Muscle of leg (tissue), 3 donors: ENCODE measurements at regions not wholly inside any gene's neighbourhood (a gene's known extent, or its start where the extent isn't known, plus 50 kb on each side); places are given as distances from the start of the nearest gene placed in this dataset.

Experiments
- DNase-seq: peaks from one replicate; pipeline ENCODE4 v3.0.0; 2013
- H3K27ac ChIP-seq: one replicate; pipeline ENCODE4 v1.5.1; 2013; ENCODE audit warnings: mild to moderate bottlenecking, low read length, control low read depth
- H3K27me3 ChIP-seq: one replicate; pipeline ENCODE4 v1.6.1; 2013; ENCODE audit warnings: low read length; ENCODE audit not compliant: control insufficient read depth, insufficient read depth
- H3K36me3 ChIP-seq: one replicate; pipeline ENCODE4 v1.6.1; 2013; ENCODE audit warnings: low read length; ENCODE audit not compliant: control insufficient read depth, insufficient read depth
- H3K4me1 ChIP-seq: one replicate; pipeline ENCODE4 v1.6.1; 2013; ENCODE audit warnings: low read length; ENCODE audit not compliant: control insufficient read depth, insufficient read depth
- H3K4me3 ChIP-seq: one replicate; pipeline ENCODE4 v1.5.1; 2013; ENCODE audit warnings: low read length, control low read depth
- H3K9me3 ChIP-seq: replicated peaks from 2 replicates; pipeline ENCODE4 v1.6.1; 2013; ENCODE audit warnings: low read depth, low read length; ENCODE audit not compliant: control insufficient read depth
- WGBS: methylation state at CpG from one replicate; pipeline ENCODE4 v1.1.5; 2013; ENCODE audit warnings: missing lambda C conversion rate; ENCODE audit not compliant: insufficient coverage; 5-methylcytosine and 5-hydroxymethylcytosine counted together

DNA sequence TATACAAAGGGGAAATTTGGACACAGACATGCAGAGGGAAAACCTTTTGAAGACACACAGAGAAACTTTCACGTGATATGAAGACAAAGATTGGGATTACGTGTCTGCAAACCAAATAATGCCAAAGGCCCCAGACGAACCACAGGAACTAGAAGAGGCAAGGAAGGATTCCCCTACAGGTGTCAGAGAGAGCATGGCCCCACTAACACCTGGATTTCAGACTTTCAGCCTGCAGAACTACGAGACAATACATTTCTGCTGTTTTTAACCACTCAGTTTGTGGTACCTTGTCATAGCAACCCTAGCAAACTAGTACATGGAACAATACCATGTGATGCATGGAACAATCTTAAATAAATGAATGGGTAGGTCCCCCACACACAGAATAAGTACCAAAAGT is 341.0 kb downstream of the HDGFL1 start:
- no peak for DNase-seq
- no peaks in the 10 kb centered on the region for H3K27me3 ChIP-seq
- 86% methylated on average over 2 of the region's 4 CpGs for WGBS
- H3K9me3 ChIP-seq: no peaks in the 10 kb centered on the region
- no peak overlapping the region for H3K27ac ChIP-seq
- H3K36me3 ChIP-seq: no peaks in the 10 kb centered on the region
- H3K4me3 ChIP-seq: no peak overlapping the region
- H3K4me1 ChIP-seq: no peaks in the 10 kb centered on the region

DNA sequence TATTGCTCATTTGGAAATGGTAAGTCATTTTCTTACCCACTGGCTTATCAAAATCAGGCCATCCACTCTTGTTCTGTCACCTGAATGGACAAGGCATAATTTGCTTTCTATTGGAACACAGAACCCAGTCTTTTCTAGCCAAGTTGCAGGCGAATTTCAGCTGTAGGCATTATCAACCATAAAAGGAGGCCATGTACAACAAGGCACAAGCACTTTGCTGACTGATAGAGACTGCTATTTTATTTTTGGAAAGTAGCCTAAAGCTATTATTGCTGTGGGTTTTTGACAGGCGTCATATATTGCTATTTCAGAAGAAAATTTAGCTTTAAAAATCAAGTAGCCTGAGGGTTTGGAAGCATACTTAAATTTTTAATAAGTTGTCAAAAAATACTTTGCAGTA is 344.2 kb downstream of the HDGFL1 start:
- Histone ChIP-seq H3K9me3 (no peaks in the 10 kb centered on the region), H3K4me3 (no peak overlapping the region), H3K27ac (no peak overlapping the region), H3K27me3 (no peaks in the 10 kb centered on the region), H3K4me1 (no peaks in the 10 kb centered on the region), H3K36me3 (no peaks in the 10 kb centered on the region)
- WGBS: no CpG with 5 or more reads among the region's 2 CpGs
- DNase-seq: no peak

DNA sequence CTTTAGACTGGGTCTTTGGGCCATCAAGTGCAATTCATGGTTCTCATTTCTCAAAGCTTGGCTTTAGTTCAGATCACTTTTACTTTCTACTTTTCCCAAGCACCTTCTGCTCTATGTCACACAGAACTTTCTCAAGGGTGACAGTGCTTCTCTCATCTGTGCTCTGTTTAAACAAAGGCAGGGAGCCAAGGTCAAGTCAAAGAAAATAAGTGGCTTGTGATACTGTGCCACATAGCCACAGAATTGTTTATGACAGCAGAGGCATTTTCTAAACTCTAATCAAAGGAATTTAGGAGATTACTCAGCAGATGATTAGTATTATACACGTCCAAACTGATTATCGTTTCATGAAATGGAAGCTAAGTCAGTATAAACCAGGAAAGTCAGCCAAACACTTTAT is 348.0 kb downstream of the HDGFL1 start:
- no peak overlapping the region for H3K27ac ChIP-seq
- no peaks in the 10 kb centered on the region for H3K4me1 ChIP-seq
- H3K9me3 ChIP-seq: no peaks in the 10 kb centered on the region
- no peak overlapping the region for H3K4me3 ChIP-seq
- no peaks in the 10 kb centered on the region for H3K36me3 ChIP-seq
- H3K27me3 ChIP-seq: no peaks in the 10 kb centered on the region
- no peak for DNase-seq
- no CpG with 5 or more reads among the region's 2 CpGs for WGBS

DNA sequence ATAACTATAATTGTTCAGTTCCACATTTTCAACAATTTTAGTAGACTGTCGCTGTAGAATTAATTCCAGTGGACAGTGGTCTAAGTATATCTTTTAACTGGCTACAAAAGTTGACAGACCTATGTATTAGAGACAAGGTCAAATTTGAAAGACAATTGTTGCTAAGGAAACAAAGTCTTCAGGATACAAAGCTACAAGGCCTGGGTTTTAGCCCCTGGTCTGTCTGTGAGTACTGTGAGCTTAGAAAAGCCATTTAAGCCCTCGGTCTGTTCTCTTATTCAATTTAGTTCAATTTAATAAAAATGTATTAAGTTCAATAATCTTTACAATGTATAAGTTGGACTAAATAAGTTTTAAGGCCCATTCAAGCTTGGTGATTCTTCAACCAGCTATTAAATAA is 352.5 kb downstream of the HDGFL1 start:
- Histone ChIP-seq H3K4me1 (peaks cover 3% of the 10 kb centered on the region), H3K27ac (no peak overlapping the region), H3K9me3 (no peaks in the 10 kb centered on the region), H3K4me3 (no peak overlapping the region), H3K27me3 (no peaks in the 10 kb centered on the region), H3K36me3 (no peaks in the 10 kb centered on the region)
- WGBS: no CpG with 5 or more reads among the region's 2 CpGs
- DNase-seq: no peak

DNA sequence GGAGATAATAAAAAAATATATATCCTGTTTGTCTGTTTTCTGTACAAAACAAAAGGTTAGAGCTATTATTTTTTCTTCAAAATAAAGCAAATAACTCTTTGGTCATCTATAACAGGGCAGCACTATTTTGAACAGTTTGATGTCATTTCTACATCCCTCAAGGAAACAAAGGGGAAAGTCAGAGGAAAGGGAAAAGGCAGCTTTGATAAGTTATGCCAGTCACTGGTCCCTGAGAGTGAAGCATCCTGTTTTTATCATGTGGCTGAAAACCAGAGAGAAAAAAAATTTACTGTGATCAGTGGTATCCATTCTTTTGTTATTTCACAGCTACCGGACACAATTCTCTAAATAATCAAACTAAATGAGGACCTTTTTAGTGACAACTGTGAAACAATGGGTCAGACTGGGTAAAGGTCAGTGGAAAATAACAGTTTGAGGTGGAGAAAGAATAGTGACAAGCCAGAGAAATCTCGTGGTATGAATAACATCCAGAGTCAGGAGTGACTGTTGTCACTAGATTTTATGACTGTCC is 356.0 kb downstream of the HDGFL1 start:
- H3K9me3 ChIP-seq: no peaks in the 10 kb centered on the region
- no CpG with 5 or more reads among the region's 2 CpGs for WGBS
- H3K27me3 ChIP-seq: no peaks in the 10 kb centered on the region
- H3K4me1 ChIP-seq: peaks cover 5% of the 10 kb centered on the region
- no peak for DNase-seq
- H3K36me3 ChIP-seq: no peaks in the 10 kb centered on the region
- no peak overlapping the region for H3K27ac ChIP-seq
- H3K4me3 ChIP-seq: no peak overlapping the region

DNA sequence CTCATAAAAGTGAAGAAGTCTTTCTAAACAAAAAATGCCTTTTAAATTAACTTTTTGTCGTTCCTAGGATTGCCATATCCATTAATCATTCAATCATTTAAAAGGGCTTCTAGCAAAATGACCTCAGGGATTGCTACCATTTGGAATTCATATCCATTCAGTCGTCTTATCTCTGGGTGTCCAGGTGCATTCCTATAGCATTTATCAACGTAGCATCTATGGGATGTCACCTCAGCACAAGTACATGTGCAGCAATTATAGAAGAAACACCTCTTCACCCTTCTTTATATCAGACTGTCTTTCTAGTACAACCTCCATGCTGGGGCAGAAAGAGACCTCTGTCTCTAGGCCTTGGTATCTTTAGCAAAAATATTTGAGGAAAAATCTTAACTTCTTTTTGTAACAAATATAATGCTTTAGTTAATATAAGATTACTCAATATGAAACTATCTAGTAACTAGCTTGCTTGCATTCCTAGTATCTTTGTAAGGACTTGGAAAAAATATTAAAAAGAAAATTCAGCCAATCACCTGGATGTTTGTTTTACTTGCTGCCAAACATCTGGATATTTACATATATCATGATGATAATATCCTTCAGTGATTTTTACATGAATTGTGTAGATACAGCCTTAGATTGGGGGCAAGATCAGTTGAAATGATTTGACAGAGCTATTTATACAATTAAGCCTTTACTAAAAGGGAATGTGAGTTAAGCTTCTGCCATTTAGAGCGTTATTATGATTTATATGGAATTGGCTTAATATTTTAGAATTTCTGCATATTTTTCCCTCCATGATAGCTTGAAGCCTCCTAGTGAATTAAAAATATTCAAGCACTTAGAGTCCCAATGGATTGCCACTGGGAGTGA is 356.8 kb downstream of the HDGFL1 start:
- DNase-seq: peak; percentile 78
- H3K36me3 ChIP-seq: no peaks in the 10 kb centered on the region
- no peak overlapping the region for H3K4me3 ChIP-seq
- H3K27ac ChIP-seq: no peak overlapping the region
- no peaks in the 10 kb centered on the region for H3K9me3 ChIP-seq
- 50% methylated on average over 2 of the region's 4 CpGs for WGBS
- H3K27me3 ChIP-seq: no peaks in the 10 kb centered on the region
- H3K4me1 ChIP-seq: peaks cover 5% of the 10 kb centered on the region

GRCh38 chr6:22926790-22927354 is 357.5 kb downstream of the HDGFL1 start:
- DNase-seq: peak; percentile 91
- H3K9me3 ChIP-seq: no peaks in the 10 kb centered on the region
- no peak overlapping the region for H3K4me3 ChIP-seq
- peaks cover 5% of the 10 kb centered on the region for H3K4me1 ChIP-seq
- WGBS: no CpG with 5 or more reads among the region's 2 CpGs
- no peaks in the 10 kb centered on the region for H3K36me3 ChIP-seq
- no peak overlapping the region for H3K27ac ChIP-seq
- no peaks in the 10 kb centered on the region for H3K27me3 ChIP-seq

DNA sequence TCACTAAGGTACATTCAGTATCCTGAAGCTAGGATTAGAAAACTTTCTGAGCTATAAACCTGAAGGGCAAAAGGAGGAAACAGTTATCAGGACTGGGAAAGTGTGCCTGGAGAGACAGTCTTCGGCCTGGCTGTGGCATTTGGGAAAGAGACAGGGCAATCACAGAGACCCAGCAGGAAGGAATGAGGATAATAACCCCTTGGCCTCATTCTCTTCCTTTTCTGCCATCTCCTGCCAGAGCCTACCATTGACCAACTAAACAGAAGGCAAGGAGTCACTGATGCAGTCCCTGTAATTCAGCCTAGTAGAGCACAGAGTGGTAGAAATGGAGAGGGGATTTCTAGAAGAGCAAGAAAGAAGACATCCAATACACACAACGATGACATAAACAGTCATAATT is 359.4 kb downstream of the HDGFL1 start:
- no peak overlapping the region for H3K4me3 ChIP-seq
- H3K9me3 ChIP-seq: no peaks in the 10 kb centered on the region

DNA sequence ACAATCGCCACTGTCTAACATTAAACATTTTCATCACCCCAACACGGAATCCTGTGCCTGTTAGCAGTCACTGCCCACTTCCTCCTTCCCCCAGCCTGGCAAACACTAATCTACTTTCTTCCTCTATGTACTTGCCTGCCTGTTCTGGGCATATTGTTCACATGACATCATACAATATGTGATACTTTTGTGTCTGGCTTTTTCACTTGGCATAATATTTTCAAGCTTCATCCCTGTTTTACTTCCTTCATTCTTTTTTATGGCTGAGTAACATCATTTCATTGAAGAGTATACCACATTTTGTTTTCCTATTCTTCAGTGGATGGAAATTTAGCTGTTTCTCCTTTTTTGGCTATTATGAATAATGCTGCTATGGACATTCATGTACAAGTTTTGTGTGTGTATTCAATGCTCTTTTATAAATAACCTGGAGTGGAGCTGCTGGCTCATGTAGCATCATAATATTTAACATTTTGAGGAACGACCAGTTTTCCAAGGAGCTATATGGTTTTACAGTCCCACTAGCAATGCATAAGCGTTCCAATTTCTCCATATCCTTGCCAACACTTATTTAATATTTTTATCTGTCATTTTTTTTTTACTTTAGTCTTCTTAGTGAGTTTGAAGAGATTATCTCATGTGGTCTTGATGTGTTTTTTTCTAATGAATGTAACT is 360.1 kb downstream of the HDGFL1 start:
- Histone ChIP-seq H3K9me3 (no peaks in the 10 kb centered on the region), H3K4me3 (no peak overlapping the region), H3K27ac (no peak overlapping the region), H3K27me3 (no peaks in the 10 kb centered on the region), H3K4me1 (peaks cover 5% of the 10 kb centered on the region), H3K36me3 (no peaks in the 10 kb centered on the region)
- WGBS: 63% methylated on average over 2 of the region's 4 CpGs
- peak; percentile 85 for DNase-seq

More for the DNA sequence above, 359.4 kb downstream of the HDGFL1 start:
- H3K4me1 ChIP-seq: peaks cover 5% of the 10 kb centered on the region
- H3K27ac ChIP-seq: peak overlapping the region; percentile 45
- WGBS: 83% methylated on average over 1 of the region's 2 CpGs
- peak; percentile 33 for DNase-seq
- no peaks in the 10 kb centered on the region for H3K36me3 ChIP-seq
- no peaks in the 10 kb centered on the region for H3K27me3 ChIP-seq

- Histone ChIP-seq H3K9me3 (no peaks in the 10 kb centered on the region), H3K36me3 (no peaks in the 10 kb centered on the region), H3K27me3 (no peaks in the 10 kb centered on the region), H3K27ac (no peak overlapping the region), H3K4me3 (no peak overlapping the region), H3K4me1 (no peaks in the 10 kb centered on the region)
- DNase-seq: no peak
- 78% methylated on average over 4 of the region's 6 CpGs for WGBS
Measured at GRCh38 chr6:22940581-22941290, 371.4 kb downstream of the HDGFL1 start.
